ENCODE measurements at regions not wholly inside any gene's neighbourhood (a gene's known extent, or its start where the extent isn't known, plus 50 kb on each side); places are given as distances from the start of the nearest gene placed in this dataset.
"Not testable (repeated sequence)": the region's sequence is repeated elsewhere in the genome, so short reads cannot be mapped to it uniquely, and the experiment has no call there.

- no peaks in the 10 kb centered on the region for H3K4me1 ChIP-seq (ENCODE audit: low read length)
- DNase-seq: no peak
- H3K9ac ChIP-seq (ENCODE audit: low read length): no peak overlapping the region
- no peak overlapping the region for H3K4me2 ChIP-seq (ENCODE audit: low read depth, low read length)
- no peak overlapping the region for H2AFZ ChIP-seq (ENCODE audit: low read length)
- no peaks in the 10 kb centered on the region for H3K9me3 ChIP-seq (replicated peaks; ENCODE audit: insufficient read depth, low read length)
- H3K4me3 ChIP-seq (ENCODE audit: low read length): no peak overlapping the region
- no peak for TF ChIP-seq EZH2 (optimal IDR thresholded peaks at IDR 0.05; ENCODE audit: low read depth, low read length)
- TF ChIP-seq CTCF (IDR thresholded peaks at IDR 0.05; ENCODE audit: low read length): no peak
- TF ChIP-seq EZH2phosphoT487 (IDR thresholded peaks at IDR 0.05; ENCODE audit: low read length): no peak
- H3K27me3 ChIP-seq (replicated peaks; ENCODE audit: insufficient read depth, low read length): no peaks in the 10 kb centered on the region
- no peaks in the 10 kb centered on the region for H3K79me2 ChIP-seq (ENCODE audit: low read length)
- no peaks in the 10 kb centered on the region for H4K20me1 ChIP-seq (ENCODE audit: insufficient read depth, low read length)
- H3F3A ChIP-seq (ENCODE audit: insufficient read depth, low read length): no peaks in the 10 kb centered on the region
- no peak overlapping the region for H3K27ac ChIP-seq (ENCODE audit: low read length)
- no peaks in the 10 kb centered on the region for H3K9me2 ChIP-seq (replicated peaks; ENCODE audit: insufficient read depth, low read length)
- no peaks in the 10 kb centered on the region for H3K36me3 ChIP-seq (replicated peaks; ENCODE audit: insufficient read depth, low read length)
Measured at GRCh38 chr12:91880528-91880927, 265.1 kb downstream of the BTG1 start.

- Histone ChIP-seq H3K27me3 (replicated peaks; ENCODE audit: insufficient read depth, low read length) (no peaks in the 10 kb centered on the region), H3K4me3 (ENCODE audit: low read length) (no peak overlapping the region), H3K4me1 (ENCODE audit: low read length) (no peaks in the 10 kb centered on the region), H3K36me3 (replicated peaks; ENCODE audit: insufficient read depth, low read length) (no peaks in the 10 kb centered on the region), H3K9me3 (replicated peaks; ENCODE audit: insufficient read depth, low read length) (no peaks in the 10 kb centered on the region), H3K9ac (ENCODE audit: low read length) (no peak overlapping the region), H3K9me2 (replicated peaks; ENCODE audit: insufficient read depth, low read length) (no peaks in the 10 kb centered on the region), H4K20me1 (ENCODE audit: insufficient read depth, low read length) (no peaks in the 10 kb centered on the region), H3F3A (ENCODE audit: insufficient read depth, low read length) (no peaks in the 10 kb centered on the region), H3K4me2 (ENCODE audit: low read depth, low read length) (no peak overlapping the region), H3K27ac (ENCODE audit: low read length) (no peak overlapping the region), H2AFZ (ENCODE audit: low read length) (no peak overlapping the region), H3K79me2 (ENCODE audit: low read length) (no peaks in the 10 kb centered on the region)
- no peak for DNase-seq
- TF ChIP-seq EZH2phosphoT487 (IDR thresholded peaks at IDR 0.05; ENCODE audit: low read length) (no peak), EZH2 (optimal IDR thresholded peaks at IDR 0.05; ENCODE audit: low read depth, low read length) (no peak), CTCF (IDR thresholded peaks at IDR 0.05; ENCODE audit: low read length) (no peak)
Measured at GRCh38 chr12:91877456-91878235, 268.0 kb downstream of the BTG1 start.

GRCh38 chr12:91877022-91877421 is 268.6 kb downstream of the BTG1 start:
- Histone ChIP-seq H3K4me3 (ENCODE audit: low read length) (no peak overlapping the region), H3K4me2 (ENCODE audit: low read depth, low read length) (no peak overlapping the region), H3F3A (ENCODE audit: insufficient read depth, low read length) (no peaks in the 10 kb centered on the region), H3K27me3 (replicated peaks; ENCODE audit: insufficient read depth, low read length) (no peaks in the 10 kb centered on the region), H3K79me2 (ENCODE audit: low read length) (no peaks in the 10 kb centered on the region), H4K20me1 (ENCODE audit: insufficient read depth, low read length) (no peaks in the 10 kb centered on the region), H3K4me1 (ENCODE audit: low read length) (no peaks in the 10 kb centered on the region), H3K27ac (ENCODE audit: low read length) (no peak overlapping the region), H3K9me3 (replicated peaks; ENCODE audit: insufficient read depth, low read length) (no peaks in the 10 kb centered on the region), H3K36me3 (replicated peaks; ENCODE audit: insufficient read depth, low read length) (no peaks in the 10 kb centered on the region), H3K9ac (ENCODE audit: low read length) (no peak overlapping the region), H2AFZ (ENCODE audit: low read length) (no peak overlapping the region), H3K9me2 (replicated peaks; ENCODE audit: insufficient read depth, low read length) (no peaks in the 10 kb centered on the region)
- no peak for TF ChIP-seq EZH2phosphoT487 (IDR thresholded peaks at IDR 0.05; ENCODE audit: low read length)
- no peak for TF ChIP-seq EZH2 (optimal IDR thresholded peaks at IDR 0.05; ENCODE audit: low read depth, low read length)
- no peak for TF ChIP-seq CTCF (IDR thresholded peaks at IDR 0.05; ENCODE audit: low read length)
- DNase-seq: no peak

GRCh38 chr12:91875671-91876070 is 270.0 kb downstream of the BTG1 start:
- H3K27ac ChIP-seq (ENCODE audit: low read length); H3K9me3 ChIP-seq (replicated peaks; ENCODE audit: insufficient read depth, low read length); H3K9me2 ChIP-seq (replicated peaks; ENCODE audit: insufficient read depth, low read length); H3K4me3 ChIP-seq (ENCODE audit: low read length); H2AFZ ChIP-seq (ENCODE audit: low read length); H3K36me3 ChIP-seq (replicated peaks; ENCODE audit: insufficient read depth, low read length); H3K4me2 ChIP-seq (ENCODE audit: low read depth, low read length); DNase-seq; H3K4me1 ChIP-seq (ENCODE audit: low read length); H3K27me3 ChIP-seq (replicated peaks; ENCODE audit: insufficient read depth, low read length); H3F3A ChIP-seq (ENCODE audit: insufficient read depth, low read length); H3K9ac ChIP-seq (ENCODE audit: low read length); H4K20me1 ChIP-seq (ENCODE audit: insufficient read depth, low read length); H3K79me2 ChIP-seq (ENCODE audit: low read length): not testable (repeated sequence)
